Activated T-cell treated with anti-CD3 and anti-CD28 coated beads for 1 hour (primary cell): ENCODE measurements at regions not wholly inside any gene's neighbourhood (a gene's known extent, or its start where the extent isn't known, plus 50 kb on each side); places are given as distances from the start of the nearest gene placed in this dataset.
"Not testable (repeated sequence)": the region's sequence is repeated elsewhere in the genome, so short reads cannot be mapped to it uniquely, and the experiment has no call there.

Experiments
- DNase-seq: peaks from one replicate; pipeline ENCODE4 v3.0.0-alpha.2; 2020; ENCODE audit warnings: low read depth

DNA sequence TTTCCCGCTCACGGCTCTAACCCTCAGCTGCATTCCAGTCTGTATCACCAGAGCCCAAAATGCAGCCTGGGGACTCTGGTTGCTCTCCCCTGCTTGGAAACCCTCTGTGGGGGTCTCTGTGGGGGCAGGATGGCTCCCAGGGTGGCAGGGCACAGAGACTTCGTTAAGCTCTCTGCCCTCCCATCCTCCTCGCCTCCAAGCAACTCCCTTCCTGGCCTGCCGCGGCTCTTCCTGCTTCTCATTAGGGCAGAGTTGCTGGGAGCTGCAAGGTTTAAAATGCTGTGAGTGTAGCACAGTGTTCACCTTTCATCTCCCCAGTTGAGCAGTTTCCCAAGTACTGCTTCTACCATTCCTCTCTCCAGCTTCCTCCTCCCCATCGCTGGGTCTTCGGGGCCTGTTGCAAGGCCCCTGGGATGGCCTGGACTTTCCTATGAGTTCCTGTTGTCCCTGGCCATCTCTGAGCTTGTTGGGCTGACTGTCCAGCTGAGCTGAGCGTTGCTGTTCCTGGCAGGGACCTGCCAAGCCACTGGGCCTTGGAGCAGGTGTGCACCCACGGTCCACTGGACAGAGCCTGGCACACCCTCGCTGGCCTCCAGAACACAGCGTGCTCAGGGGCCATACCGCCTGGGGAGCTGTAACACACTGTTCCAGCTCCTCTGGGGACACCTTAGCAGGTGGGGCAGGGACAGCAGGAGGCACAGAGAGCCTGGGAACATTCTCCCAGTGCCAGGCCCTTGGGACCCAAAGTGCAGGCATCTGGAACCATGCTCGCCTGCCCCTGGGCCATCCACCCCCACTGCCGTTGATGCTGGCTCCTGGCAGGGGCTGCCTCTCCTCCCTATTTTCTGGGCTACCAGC lies 188.4 kb downstream of the C9orf50 start:
- DNase-seq: no peak

DNA sequence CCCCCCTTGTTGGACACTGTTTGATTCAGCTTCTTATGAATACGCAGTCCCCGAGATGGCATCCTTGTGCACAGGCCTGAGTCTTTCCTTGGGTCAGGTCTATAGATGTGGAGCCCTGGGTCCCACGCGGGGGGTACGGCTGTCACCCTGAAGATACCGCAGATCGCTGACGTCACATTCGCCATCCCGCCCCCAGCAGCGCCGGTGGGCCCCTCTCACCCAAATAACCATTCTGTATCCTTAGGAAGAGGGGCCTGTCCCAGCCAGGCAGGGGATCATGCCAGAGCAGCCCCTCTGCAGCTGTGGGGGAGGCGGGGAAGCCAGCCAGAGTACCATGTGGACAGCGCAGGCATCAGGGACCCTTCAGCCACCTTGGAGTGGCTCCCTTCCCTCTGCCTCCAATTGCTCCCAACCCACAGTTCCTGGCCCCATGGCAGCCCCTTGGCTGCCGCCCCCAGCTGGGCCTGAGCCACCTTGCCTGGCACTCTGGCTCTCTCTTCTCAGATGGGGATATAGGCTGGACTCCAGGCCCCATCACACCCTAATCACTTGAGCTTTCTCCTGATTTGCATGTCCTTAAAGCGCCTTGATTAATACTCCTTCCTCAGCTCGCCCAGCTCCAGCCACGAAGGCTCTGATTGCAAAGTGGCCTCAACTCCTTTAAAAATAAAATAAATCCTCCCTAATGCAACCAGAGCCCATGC lies 189.8 kb downstream of the C9orf50 start:
- no peak for DNase-seq

DNA sequence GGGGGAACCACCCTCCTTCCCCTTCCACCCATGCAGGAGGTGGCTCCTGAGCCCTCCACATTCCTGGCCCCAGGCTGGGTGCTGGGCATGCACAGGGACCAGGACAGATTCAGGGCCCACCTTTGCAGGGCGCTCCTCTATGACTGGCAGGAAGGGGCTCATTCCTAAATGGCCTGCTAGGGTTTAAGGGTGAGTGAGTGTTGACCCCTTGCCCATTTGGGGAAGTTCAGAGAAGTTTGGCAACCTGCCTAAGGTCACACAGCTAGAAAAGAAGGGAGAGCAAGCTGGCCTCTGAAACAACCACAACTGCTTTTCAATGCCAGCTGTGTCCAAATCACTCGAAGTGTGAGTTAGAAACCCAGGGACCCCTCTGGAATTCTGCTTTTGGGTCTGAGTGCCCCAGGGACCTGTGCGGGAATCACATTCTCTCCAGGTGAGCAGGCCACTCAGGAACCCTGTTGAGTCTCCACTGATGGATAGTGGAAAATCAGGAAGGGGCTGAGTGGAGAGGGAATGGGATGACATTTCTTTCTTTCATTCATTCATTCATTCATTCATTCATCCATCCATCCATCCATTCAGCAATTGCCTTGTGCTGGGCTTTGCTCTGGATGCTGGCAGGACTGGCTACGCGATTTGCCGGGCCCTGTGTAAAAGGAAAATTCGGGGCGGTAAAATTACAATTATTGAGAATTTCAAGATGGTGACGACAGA lies 191.9 kb downstream of the C9orf50 start:
- DNase-seq: no peak

DNA sequence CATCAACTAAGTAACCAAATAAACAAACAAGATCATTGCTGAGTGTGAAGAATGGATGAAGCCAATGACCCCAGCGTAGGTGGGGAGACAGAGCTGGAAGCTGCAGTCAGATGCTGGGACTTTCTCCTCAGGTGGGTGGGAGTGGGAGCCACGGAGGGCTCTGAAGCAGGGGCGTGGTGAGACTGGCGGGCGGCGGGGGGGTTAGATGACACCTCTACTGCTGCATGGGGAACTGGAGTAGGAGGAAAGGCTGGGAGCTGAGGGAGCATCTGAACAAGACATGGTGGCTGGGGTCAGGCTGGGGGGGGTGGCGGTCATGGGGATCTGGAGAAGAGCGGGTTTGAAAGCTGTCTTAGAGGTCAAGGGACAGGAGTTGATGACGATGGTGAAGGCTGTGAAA lies 193.8 kb downstream of the C9orf50 start:
- no peak for DNase-seq

DNA sequence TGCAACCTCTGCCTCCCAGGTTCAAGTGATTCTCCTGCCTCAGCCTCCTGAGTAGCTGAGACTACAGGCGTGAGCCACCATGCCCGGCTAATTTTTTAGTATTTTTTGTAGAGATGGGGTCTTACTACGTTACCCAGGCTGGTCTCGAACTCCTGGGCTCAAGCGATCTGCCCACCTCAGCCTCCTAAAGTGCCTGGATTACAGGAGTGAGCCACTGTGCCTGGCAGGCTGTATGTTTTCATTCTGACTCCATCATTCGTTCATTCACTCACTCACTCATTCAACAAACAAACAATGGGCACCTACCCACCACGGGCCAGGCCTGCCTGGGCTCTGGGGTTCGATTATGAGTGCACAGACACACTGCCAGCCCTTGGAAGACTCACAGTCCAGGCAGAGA lies 197.1 kb downstream of the C9orf50 start:
- DNase-seq: not testable (repeated sequence)

DNA sequence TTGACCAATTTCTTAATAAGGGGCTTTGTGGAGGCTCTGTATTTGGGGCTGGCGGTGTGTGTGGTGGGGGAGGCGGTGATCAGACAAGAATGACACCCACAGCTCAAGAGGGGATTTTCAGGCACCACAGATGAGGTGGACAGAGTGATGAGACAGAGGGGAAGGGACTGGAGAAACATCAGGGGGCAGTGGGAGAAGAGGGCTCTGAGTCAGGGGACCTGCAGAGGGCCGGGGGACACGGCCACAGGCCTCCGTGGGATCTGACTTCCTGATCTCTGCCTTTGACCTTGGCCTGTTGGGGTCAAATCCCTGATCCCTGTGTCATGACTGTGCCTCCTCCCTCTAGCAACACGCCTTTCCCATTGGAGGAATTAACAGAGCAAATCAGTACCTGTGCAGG lies 197.7 kb downstream of the C9orf50 start:
- no peak for DNase-seq

DNA sequence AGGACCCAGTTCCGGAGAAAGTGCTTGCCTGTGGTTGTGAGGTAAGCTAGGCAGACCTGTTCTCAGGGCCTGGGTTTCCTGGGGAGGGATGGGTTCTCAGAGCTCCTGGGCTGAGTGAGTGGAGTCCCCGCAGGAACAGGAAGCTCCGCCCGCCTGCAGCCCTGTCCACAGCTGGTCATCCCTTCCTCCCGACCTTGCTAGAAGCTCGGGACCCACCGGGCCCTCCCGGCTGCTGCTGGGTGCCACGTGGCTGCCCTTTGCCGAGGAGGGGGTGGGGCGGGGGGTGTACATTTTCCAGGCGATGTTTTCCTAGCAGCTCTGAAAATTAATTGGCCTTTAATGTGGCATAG lies 198.1 kb downstream of the C9orf50 start:
- DNase-seq: no peak

DNA sequence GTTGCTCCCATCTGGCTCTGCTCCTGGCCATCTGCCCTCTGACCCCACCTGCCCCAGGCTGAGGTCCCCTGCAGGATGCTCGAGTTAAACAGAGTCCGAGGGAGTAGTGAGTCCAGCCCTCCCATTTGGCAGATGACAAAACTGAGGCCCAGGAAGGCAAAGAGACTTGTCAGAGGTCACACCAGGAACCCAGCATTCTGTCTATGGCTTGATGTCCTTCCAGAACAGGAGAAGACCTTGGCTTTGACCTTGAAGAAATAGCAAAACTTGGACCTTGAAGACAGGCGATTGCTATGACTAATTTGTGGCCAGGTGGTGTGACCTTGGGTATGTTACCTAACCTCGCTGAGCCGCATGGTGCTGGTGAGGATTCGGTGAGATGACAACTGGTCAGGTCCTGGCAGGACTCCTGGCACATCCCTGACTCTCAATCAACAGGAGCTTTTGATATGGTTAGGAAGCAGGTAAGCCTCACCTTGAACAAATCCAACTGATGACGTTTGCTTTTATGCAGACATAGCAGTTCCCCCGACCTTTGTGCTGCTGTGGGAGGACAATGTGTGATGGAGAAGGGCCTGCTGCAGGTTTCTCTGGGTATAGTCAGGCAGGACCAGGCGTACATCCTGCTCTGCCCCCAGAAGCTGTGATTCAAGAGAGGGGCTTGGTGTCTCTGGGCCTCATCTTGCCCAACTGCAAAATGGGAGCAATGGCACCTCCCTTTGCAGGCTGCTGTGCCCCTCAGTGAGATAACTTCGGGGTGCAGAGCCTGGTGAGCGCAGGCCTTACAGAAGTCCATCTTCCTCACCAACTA lies 198.7 kb downstream of the C9orf50 start:
- DNase-seq: no peak

DNA sequence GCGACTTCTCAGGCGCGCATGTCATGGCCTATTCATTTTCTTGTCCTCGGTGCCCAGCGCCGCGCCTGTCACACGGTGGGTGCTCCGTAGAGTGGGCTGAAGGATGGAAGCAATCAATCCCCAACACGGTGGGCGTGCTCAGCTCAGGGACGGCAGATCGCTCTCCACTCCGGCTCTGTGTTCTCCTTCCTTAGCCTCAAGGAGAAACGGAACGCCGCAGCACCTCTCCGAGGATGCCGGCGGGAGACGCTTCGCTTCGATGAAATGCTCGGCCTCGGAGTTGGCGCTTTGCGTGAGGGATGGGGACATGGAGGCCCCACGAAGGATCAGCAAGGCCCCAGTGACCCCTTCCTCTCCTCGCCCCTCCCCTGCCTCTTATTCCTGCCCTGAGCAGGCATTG lies 199.5 kb downstream of the C9orf50 start:
- no peak for DNase-seq

DNA sequence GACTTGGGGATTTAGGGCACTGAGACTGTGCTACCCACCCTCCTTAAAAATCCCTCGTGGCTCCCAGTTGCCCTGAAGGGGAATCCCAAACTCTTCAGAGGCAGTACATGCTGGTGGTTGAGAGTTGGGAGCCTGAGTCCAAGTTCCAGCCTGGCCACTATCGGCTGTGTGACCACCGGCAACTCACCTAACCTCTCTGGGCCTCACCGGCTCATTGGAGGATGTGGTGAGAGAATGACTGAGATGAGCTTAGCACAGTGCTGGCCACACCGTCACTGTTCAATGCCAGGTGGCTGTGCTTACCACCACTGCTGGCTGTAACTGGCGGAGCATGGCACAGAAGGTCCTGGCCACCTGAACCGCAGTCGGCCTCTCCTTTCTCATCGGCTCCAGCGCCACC lies 200.2 kb downstream of the C9orf50 start:
- no peak for DNase-seq

DNA sequence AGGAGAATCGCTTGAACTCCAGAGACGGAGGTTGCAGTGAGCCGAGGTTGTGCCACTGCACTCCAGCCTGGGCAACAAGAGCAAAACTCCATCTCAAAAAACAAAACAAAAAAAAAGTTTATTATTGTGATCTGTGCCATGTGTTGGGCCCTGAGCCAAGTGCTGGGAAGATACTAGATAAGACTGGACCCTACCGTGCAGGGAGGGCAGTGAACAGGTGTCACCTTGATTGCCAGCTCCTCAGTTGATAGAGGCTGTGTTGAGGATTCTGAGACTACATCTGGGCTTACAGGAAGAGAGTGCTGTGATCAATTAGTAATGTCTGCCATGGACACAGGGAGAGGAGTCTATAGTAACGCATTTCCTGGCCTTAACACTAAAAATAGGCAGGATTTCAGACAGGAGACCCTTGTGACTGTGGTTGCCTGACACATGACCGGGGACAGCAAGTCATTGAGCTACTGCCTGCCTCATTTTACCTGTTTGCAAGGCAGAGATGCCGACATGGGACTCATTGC lies 201.5 kb downstream of the C9orf50 start:
- DNase-seq: no peak

DNA sequence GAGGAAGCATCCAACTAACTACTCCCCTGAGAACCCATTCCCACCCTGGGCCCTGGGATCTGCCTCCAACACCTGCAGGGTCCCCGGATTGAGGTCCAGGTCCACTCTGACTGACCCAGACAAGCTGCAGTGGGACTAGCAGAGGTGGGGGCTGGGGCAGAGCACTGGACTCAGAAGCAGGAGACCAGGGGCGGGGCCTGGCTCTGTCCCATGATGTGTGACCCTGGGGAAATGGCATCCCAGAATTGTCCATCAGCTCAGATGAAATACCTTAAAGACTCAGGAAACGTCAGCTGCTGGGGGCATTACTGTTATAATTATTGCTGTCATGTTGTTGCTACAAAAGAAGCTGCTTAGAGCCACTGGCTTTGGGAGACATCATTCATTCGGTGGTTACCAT lies 202.4 kb downstream of the C9orf50 start:
- no peak for DNase-seq

DNA sequence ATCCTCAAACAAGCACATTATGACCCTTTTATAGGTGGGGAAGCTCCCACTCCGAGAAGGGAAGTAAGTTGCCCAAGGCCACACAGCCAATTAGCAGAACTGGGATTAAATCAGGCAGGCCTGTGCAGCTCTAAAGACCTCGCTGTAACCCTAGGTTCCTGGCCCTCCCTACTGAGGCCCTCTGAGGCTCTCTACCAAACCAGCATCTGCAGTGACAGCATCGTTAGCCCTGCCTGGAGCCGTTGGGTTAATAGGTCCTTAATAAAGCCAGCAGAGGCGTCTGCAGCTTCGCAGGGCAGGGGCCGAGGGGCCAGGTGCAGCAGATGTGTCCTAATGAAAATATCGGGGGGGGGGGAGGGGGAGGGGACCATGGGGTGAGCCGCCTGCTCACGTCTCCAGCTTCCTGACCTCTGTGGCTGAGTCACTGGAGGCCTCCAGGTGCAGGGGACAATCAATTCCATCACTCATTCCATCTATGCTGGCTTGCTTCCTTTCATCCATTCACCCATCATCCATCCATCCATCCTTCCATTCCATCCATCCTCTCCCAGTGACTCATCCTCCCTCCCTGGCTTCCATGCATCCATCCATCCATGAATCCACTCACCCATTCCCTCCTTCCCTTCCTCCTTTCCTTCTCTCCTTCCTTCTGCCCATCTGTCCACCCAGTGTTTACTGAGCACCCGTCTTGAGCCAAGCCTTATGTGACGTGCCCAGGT lies 203.9 kb downstream of the C9orf50 start:
- DNase-seq: no peak

DNA sequence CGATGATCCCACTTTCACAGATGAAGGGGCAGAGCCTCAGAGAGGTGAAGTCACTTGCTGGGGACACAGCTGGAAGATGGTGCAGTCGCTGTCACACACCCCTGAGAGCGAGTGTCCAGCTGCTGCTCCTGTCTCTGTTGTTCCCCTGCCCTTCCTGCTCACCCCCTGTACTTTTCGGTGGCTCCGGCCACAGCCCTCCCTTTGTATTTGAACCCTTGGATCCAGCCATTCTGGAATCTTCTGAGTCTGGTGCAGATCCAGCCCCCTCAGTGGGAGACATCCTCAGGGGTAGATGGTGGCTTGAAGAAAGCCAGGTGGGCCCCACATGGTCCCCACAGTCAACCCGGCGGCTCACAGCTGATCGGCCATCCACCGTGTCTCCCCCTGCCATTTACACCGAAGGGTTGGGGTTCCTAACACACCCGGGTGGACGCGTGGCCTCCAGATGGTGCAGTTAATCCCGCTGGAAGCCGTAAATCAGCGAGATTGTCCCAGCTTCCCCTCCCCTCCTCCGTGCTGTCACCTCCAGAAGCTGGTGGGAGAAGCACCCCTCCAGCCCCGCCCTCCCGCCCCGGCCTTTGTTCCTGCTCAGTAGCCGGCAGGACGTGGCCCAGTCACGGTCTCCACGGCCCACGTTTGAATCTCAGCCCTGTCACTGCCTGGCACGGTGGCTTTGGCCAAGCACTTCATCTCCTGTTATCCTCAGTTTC lies 204.8 kb downstream of the C9orf50 start:
- DNase-seq: no peak

DNA sequence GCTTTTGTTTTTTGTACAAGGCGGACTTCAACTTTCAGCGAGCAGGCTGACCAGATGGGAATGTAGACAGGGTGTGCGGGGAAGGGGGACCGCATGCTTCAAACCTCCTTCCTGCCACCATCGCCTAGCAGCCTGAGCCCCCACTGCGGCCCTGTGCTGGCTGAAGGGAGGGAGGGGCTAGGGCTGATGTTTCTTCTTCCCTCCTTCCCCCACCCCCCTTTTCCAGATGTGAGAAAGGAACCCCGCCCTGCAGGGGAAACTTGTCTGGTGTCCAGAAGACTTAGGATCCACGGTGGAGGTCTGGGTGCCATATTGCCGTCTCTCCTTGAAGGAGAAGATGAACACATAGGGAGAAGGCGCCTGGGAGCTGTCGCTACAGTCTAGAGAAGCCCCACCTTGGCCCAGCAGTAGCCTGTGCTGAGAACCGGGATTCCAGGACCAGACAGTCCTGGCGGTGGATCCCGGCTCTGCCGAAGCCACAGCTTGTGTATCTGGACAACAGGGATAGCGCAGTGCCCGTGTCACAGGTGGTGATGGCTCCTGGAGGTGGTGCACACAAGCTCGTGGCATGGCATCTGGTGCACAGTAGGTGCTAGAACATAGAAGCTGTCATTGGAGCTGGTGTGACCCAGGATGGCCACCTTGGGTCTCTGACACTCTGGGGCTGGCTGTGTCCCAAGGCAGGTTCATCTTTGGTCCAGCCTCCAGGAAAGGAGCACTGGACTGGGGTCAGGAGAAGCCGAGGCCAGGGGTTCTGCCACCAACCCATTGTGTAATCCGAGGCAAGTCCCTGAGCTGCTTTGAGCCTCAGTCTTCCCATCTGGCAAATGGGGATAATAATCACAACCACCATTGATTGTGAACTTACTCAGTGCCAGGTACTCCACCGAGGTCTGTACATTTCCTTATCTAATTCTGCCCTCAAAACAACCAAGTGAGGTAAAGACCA lies 205.6 kb downstream of the C9orf50 start:
- DNase-seq: no peak

DNA sequence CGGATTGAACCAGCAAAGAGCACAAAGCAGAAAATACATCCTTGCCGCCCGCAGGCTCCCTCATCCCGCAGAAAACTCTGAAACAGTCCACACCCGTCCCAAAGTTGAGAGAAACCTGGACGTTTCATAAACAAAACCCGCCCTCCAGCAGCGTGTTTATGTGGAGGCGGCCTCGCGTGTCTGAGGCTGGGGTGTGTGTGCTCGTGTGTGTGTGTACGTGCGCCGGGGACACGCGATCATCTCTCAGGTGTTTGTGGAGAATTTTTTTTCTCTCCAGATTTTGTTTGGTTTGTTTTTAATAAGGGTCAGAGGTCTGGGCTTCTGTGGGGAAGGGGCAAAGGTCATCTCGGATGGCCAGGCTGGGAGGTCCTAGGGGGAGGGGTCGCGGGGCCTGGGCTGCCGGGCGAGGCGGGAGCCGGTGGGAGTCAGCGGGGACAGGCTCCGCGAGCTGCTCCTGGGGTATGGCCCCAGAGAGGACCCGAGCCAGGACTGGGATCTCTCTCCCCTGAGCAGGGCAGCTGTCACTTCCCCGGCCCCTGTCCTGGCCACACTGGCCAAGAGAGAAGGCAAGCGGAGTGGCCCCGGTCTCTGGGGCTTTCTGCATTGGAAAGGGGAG lies 206.4 kb downstream of the C9orf50 start:
- DNase-seq: peak; percentile 30

DNA sequence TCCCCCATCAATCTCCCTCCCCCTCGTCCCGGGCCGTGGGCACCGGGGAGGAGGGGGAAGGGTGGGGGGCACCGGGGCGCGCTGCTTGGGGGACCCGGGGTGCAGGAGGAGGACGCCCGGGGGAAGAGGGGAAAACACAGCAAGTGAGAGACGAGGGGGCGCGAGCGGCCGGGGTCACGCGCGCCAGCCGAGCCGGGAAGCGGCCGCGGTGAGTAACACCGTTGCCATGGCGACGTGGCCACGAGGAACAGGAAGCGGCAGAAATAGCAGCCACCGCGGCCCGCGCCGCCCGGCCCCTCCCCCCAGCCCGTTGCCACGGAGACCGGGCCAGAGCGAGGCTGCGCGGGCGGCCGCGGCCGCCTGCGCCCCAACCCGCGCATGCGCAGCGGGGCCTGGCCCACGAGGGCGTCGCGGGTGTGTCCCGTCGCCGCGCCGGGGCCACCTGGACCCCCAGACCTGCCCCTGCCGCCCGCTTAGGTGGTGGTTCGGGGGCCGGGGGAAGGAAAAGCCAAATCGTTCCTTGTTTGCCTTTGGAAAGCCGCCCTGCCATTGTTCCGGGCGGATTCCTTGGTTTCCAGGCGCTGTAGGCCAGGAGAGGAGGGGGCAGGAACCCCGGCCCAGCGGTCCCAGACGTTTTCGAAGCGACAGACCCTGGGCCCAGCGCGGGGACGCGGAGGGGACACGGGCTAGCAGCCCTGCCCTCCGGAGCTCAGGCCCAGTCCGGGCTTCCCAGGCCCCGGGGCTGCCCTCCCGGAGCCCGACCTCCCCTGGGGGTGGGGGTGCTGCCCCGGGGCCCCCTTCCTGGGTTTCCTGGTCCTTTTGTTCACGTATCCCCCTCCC lies 207.1 kb downstream of the C9orf50 start:
- DNase-seq: peak; percentile 99
